HCT116 (cell line): ENCODE measurements at regions not wholly inside any gene's neighbourhood (a gene's known extent, or its start where the extent isn't known, plus 50 kb on each side); places are given as distances from the start of the nearest gene placed in this dataset.

Experiments used
- ATAC-seq: fragments of 200-7000 bp; cut with Tn5 transposase; 2 replicates; pipeline ENCODE4 v1.9.1; 2020; ENCODE audit warnings: mild to moderate bottlenecking, moderate library complexity
- BruUV-seq: library from RNA; stranded (reverse); fragments of 400-500 nt; replicated peaks from 2 replicates; lab custom pipeline; 2021; lab: Mats Ljungman, UMichigan
- CTCF ChIA-PET: fragments of 300-600 bp; sonication (Branson Sonifier 250); formaldehyde crosslinking; loops from one replicate; lab custom pipeline; 2021; ENCODE audit warnings: antibody characterized with exemption; lab: Charles Lee
- POLR2A ChIA-PET: fragments of 300-600, 350-600 bp; sonication (Branson Sonifier 250); formaldehyde crosslinking; loops from one replicate; lab custom pipeline; 2021; ENCODE audit warnings: antibody characterized with exemption; lab: Charles Lee
- RAD21 ChIA-PET, 2 experiments: fragments of 300-600 bp; sonication (Branson Sonifier 250); formaldehyde crosslinking; loops; one replicate each; lab custom pipeline; 2023; ENCODE audit warnings: low total read pairs in 2 of 2; ENCODE audit not compliant: uncharacterized antibody in 2 of 2, unreplicated experiment in 2 of 2, low non-redundant PET in 1 of 2; lab: Charles Lee
- DNase-seq: peaks from one replicate; pipeline ENCODE4 v3.0.0-alpha.2; 2010; ENCODE audit warnings: low read depth, low spot score
- H2AFZ ChIP-seq: fragments of 200-600 bp; shearing (Covaris generic), sonication (generic); 2 replicates; pipeline ENCODE4 v1.6.1; 2017; ENCODE audit warnings: low read depth, mixed run types, mixed read lengths, antibody characterized with exemption, low read length; ENCODE audit not compliant: poor library complexity, severe bottlenecking
- H3K27ac ChIP-seq: 2 replicates; pipeline ENCODE4 v1.5.1; 2012; ENCODE audit warnings: low read depth, low read length
- H3K27me3 ChIP-seq: fragments of 200-600 bp; sonication (generic); 2 replicates; pipeline ENCODE4 v1.6.1; 2016; ENCODE audit warnings: mixed run types, low read length, mixed read lengths; ENCODE audit not compliant: insufficient read depth
- H3K36me3 ChIP-seq, 2 experiments: fragments of 200-500 bp in 1 of 2; fragments of 200-600 bp in 1 of 2; sonication (Bioruptor generic) in 1 of 2; sonication (generic) in 1 of 2; 2 replicates each; pipeline versions ENCODE4 v1.5.1 to v1.6.1; 2014 to 2016; ENCODE audit warnings: low read length in 2 of 2, inconsistent platforms in 1 of 2, mixed read lengths in 1 of 2, mixed run types in 1 of 2; ENCODE audit not compliant: insufficient read depth in 2 of 2, control insufficient read depth in 1 of 2
- H3K4me1 ChIP-seq, 2 experiments: fragments of 200-600 bp in 1 of 2; sonication (generic) in 1 of 2; 2 replicates each; pipeline versions ENCODE4 v1.5.1 to v1.6.1; 2012 to 2017; ENCODE audit warnings: low read length in 2 of 2, inconsistent platforms in 1 of 2, mild to moderate bottlenecking in 1 of 2, mixed read lengths in 1 of 2, mixed run types in 1 of 2, moderate library complexity in 1 of 2; ENCODE audit not compliant: insufficient read depth in 2 of 2, control insufficient read depth in 1 of 2
- H3K4me2 ChIP-seq: fragments of 200-600 bp; sonication (generic); 2 replicates; pipeline ENCODE4 v1.6.1; 2017; ENCODE audit warnings: mixed run types, low read length, mixed read lengths
- H3K4me3 ChIP-seq, 2 experiments: fragments of 200-600 bp in 1 of 2; sonication (generic) in 1 of 2; replicated peaks in 1 of 2; 2 replicates each; pipeline ENCODE4 v1.5.1; 2011 to 2016; ENCODE audit warnings: low read length in 2 of 2, control low read depth in 1 of 2, low read depth in 1 of 2, mild to moderate bottlenecking in 1 of 2, mixed read lengths in 1 of 2, mixed run types in 1 of 2
- H3K79me2 ChIP-seq: fragments of 200-600 bp; sonication (generic); 2 replicates; pipeline ENCODE4 v1.6.1; 2017; ENCODE audit warnings: mild to moderate bottlenecking, mixed run types, low read length, moderate library complexity, mixed read lengths; ENCODE audit not compliant: insufficient read depth
- H3K9ac ChIP-seq: fragments of 200-600 bp; sonication (generic); 2 replicates; pipeline ENCODE4 v1.6.1; 2016; ENCODE audit warnings: low read length, mixed read lengths
- H3K9me2 ChIP-seq: fragments of 200-600 bp; sonication (generic), shearing (Covaris generic); 2 replicates; pipeline ENCODE4 v1.6.1; 2017; ENCODE audit warnings: mixed run types, mild to moderate bottlenecking, moderate library complexity; ENCODE audit not compliant: insufficient read depth
- H3K9me3 ChIP-seq, 2 experiments: fragments of 200-500 bp in 1 of 2; fragments of 200-600 bp in 1 of 2; sonication (Bioruptor generic) in 1 of 2; sonication (generic) in 1 of 2; 2 replicates each; pipeline ENCODE4 v1.6.1; 2014 to 2017; ENCODE audit warnings: low read length in 2 of 2, mixed read lengths in 2 of 2, inconsistent platforms in 1 of 2, low read depth in 1 of 2, mild to moderate bottlenecking in 1 of 2, mixed run types in 1 of 2, moderate library complexity in 1 of 2; ENCODE audit not compliant: control insufficient read depth in 1 of 2, insufficient read depth in 1 of 2
- H4K20me1 ChIP-seq: fragments of 200-600 bp; sonication (generic), shearing (Covaris generic); 2 replicates; pipeline ENCODE4 v1.6.1; 2017; ENCODE audit warnings: mixed run types, mild to moderate bottlenecking, moderate library complexity; ENCODE audit not compliant: insufficient read depth
- ATF3 ChIP-seq: IDR thresholded peaks from 2 replicates; pipeline ENCODE4 v1.6.1; 2012
- CEBPB ChIP-seq: IDR thresholded peaks from 2 replicates; pipeline ENCODE4 v1.6.1; 2012; ENCODE audit warnings: low read depth
- ELF1 ChIP-seq: IDR thresholded peaks from 2 replicates; pipeline ENCODE4 v1.6.1; 2012; ENCODE audit warnings: low read depth, borderline replicate concordance
- EZH2 ChIP-seq: fragments of 200-600 bp; sonication (generic); IDR thresholded peaks from 2 replicates; pipeline ENCODE4 v1.6.1; 2017; ENCODE audit warnings: antibody characterized with exemption, mixed run types
- FOSL1 ChIP-seq: IDR thresholded peaks from 2 replicates; pipeline ENCODE4 v1.6.1; 2012; ENCODE audit warnings: low read depth
- POLR2A ChIP-seq: IDR thresholded peaks from 2 replicates; pipeline ENCODE4 v1.7.0; 2011; ENCODE audit warnings: borderline replicate concordance; ENCODE audit not compliant: insufficient read depth, insufficient read length; ENCODE audit errors: extremely low read depth
- POLR2AphosphoS5 ChIP-seq: IDR thresholded peaks from 2 replicates; pipeline ENCODE4 v1.6.1; 2011; ENCODE audit warnings: mild to moderate bottlenecking, low read depth, low read length, moderate library complexity
- RAD21 ChIP-seq: IDR thresholded peaks from 2 replicates; pipeline ENCODE4 v1.6.1; 2012; ENCODE audit warnings: low read depth, mild to moderate bottlenecking
- REST ChIP-seq: IDR thresholded peaks from 2 replicates; pipeline ENCODE4 v1.6.1; 2012; ENCODE audit warnings: low read depth
- SP1 ChIP-seq: IDR thresholded peaks from 2 replicates; pipeline ENCODE4 v1.6.1; 2012; ENCODE audit warnings: low read depth
- TCF7L2 ChIP-seq: IDR thresholded peaks from 2 replicates; pipeline ENCODE4 v1.7.0; 2011; ENCODE audit warnings: borderline replicate concordance, inconsistent platforms; ENCODE audit not compliant: insufficient read depth, insufficient read length; ENCODE audit errors: extremely low read depth
- YY1 ChIP-seq: IDR thresholded peaks from 2 replicates; pipeline ENCODE4 v1.6.1; 2011; ENCODE audit warnings: low read length, low read depth, moderate library complexity, mild to moderate bottlenecking; ENCODE audit not compliant: insufficient replicate concordance; ENCODE audit errors: extremely low read depth
- ZFX ChIP-seq: fragments of 450-650 bp; IDR thresholded peaks from 2 replicates; pipeline ENCODE4 v1.6.1; 2017
- intact Hi-C: fragments of 100-400 bp; cut with micrococcal nuclease; formaldehyde crosslinking; loops from 2 replicates; pipeline ENCODE4 v1.10.0; 2022

- no TSS peak for BruUV-seq
- POLR2A ChIA-PET, result no interaction called here
- H3K9ac ChIP-seq, result no peak overlapping the region
- no peaks in the 10 kb centered on the region for H4K20me1 ChIP-seq
- CTCF ChIA-PET, result no interaction called here
- no peaks in the 10 kb centered on the region for H3K27me3 ChIP-seq
- no peaks in the 10 kb centered on the region for H3K79me2 ChIP-seq
- RAD21 ChIA-PET, result no interaction called here
- ATAC-seq (no peak), DNase-seq (no peak)
- peaks cover 0 to 6% of the 10 kb centered on the region in 2 experiments; a peak in 1 of 4 replicates for H3K4me1 ChIP-seq
- no peaks in the 10 kb centered on the region for H3K36me3 ChIP-seq
- H2AFZ ChIP-seq, result no peak overlapping the region
- no peak overlapping the region for H3K4me3 ChIP-seq
- no peak overlapping the region for H3K4me2 ChIP-seq
- intact Hi-C loops, result no loop called here
- no peaks in the 10 kb centered on the region for H3K9me3 ChIP-seq
- no peaks in the 10 kb centered on the region for H3K9me2 ChIP-seq
- H3K27ac ChIP-seq, result no peak overlapping the region
- no peak for TF ChIP-seq POLR2AphosphoS5
- TF ChIP-seq ATF3, result no peak
- TF ChIP-seq POLR2A, result no peak
- no peak for TF ChIP-seq SP1
- no peak for TF ChIP-seq EZH2
- TF ChIP-seq, all 23 proteins: peak for 0
Observed at GRCh38 chr10:3926258-3926657, 141.2 kb upstream of the KLF6 start.

- no peak overlapping the region for H2AFZ ChIP-seq
- peaks cover 0 to 6% of the 10 kb centered on the region in 2 experiments; a peak in 1 of 4 replicates for H3K4me1 ChIP-seq
- no peak overlapping the region for H3K9ac ChIP-seq
- intact Hi-C loops, result no loop called here
- H4K20me1 ChIP-seq, result no peaks in the 10 kb centered on the region
- no peaks in the 10 kb centered on the region for H3K27me3 ChIP-seq
- no peaks in the 10 kb centered on the region for H3K9me2 ChIP-seq
- TF ChIP-seq ELF1 (no peak), YY1 (no peak), FOSL1 (no peak), CEBPB (no peak), ZFX (no peak), TCF7L2 (no peak), RAD21 (no peak), EZH2 (no peak), REST (no peak)
- RAD21 ChIA-PET, result no interaction called here
- BruUV-seq, result no TSS peak
- H3K36me3 ChIP-seq, result no peaks in the 10 kb centered on the region
- no peaks in the 10 kb centered on the region for H3K9me3 ChIP-seq
- no peak overlapping the region for H3K27ac ChIP-seq
- no peaks in the 10 kb centered on the region for H3K79me2 ChIP-seq
- POLR2A ChIA-PET, result no interaction called here
- H3K4me2 ChIP-seq, result no peak overlapping the region
- DNase-seq (no peak), ATAC-seq (no peak)
- H3K4me3 ChIP-seq, result no peak overlapping the region
- CTCF ChIA-PET, result no interaction called here
Observed at GRCh38 chr10:3925184-3925583, 140.2 kb upstream of the KLF6 start.
